NCI-H345 treated with DMSO at 0.1 percent for 48 hours (cell line): ENCODE measurements at regions not wholly inside any gene's neighbourhood (a gene's known extent, or its start where the extent isn't known, plus 50 kb on each side); places are given as distances from the start of the nearest gene placed in this dataset.
"Not testable (repeated sequence)": the region's sequence is repeated elsewhere in the genome, so short reads cannot be mapped to it uniquely, and the experiment has no call there.

ENCODE experiments used
- DNase-seq: peaks from one replicate; lab custom pipeline; 2025; ENCODE audit not compliant: unreplicated experiment; lab: John Stamatoyannopoulos, UW

DNA sequence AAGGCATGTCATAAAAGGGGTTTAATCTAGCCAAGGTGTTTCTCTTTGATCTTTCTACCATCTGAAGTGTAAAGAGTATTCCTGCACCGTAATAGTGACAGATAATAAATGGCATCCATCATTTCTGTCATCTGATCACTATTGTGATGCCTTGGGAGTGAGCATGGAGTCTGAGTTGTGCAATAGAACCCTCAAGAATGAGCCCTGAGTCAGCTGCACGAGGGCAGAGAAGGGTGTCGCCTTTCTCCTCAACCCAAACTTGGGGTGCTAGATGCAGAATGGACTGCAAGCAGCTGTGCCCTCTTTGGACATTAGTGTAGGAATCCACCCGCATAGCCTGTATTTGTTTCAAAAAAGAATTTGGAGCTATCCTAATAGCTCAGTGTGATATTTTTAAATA is 115.2 kb downstream of the ZNF37A start:
- DNase-seq, result no peak

GRCh38 chr10:38209748-38210147 is 115.6 kb downstream of the ZNF37A start:
- DNase-seq, result not testable (repeated sequence)

- no peak for DNase-seq
Observed at GRCh38 chr10:38212460-38212859, 118.3 kb downstream of the ZNF37A start.

- no peak for DNase-seq
Observed at GRCh38 chr10:38226385-38226784, 132.2 kb downstream of the ZNF37A start.

- no peak for DNase-seq
Observed at GRCh38 chr10:38228394-38228793, 134.3 kb downstream of the ZNF37A start.

GRCh38 chr10:38238479-38238878 is 144.3 kb downstream of the ZNF37A start:
- not testable (repeated sequence) for DNase-seq

DNA sequence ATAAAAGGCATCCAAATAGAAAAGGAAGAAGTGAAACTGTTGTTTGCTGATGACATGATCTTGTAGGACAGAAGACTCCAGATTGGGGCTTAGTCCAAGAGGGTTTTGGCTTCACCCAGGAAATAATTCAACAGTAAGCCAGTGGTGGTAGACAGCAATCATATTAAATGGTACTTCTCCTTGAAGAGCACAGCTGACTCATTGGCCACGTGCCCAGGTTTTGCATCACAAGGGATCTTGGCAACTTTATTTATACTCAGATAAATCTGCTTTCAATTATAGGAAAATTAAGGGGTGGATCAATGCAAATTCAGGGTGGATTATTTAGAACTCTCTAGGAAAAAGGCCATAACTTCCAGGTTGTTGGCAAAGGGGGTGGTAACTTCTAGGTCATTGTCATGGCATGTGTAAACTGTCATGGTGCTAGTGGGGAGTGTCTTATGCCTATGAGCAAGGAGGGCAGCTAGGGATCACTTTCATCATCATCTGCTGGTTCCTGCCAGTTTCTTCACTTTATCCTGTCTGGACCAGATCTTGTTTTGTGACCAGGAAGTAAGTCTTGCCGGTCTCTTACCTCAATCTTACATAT is 148.0 kb downstream of the ZNF37A start:
- DNase-seq, result not testable (repeated sequence)

GRCh38 chr10:38248113-38248512 is 154.0 kb downstream of the ZNF37A start:
- DNase-seq, result not testable (repeated sequence)

- DNase-seq, result not testable (repeated sequence)
Observed at GRCh38 chr10:38252551-38252950, 158.4 kb downstream of the ZNF37A start.

GRCh38 chr10:38267555-38267954 is 173.4 kb downstream of the ZNF37A start:
- DNase-seq, result not testable (repeated sequence)

DNA sequence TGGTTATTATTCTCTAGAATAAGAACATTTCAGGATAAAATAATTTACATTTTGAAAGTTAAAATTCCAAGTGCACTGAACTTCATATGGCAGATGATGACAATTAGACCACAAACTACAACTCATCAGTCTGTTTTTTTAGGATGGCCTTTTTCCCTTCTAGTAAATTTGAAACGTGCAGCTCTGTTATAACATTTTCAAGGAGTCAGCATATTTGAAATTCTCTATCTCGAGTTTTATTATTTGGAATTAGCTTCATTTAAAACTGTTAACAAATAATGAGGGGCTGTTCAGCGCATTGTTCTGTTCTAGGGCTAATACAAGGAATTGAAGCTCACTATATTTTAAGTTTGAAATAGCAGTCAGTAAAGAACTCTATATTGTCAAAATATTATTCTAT is 176.9 kb downstream of the ZNF37A start:
- not testable (repeated sequence) for DNase-seq

- DNase-seq, result not testable (repeated sequence)
Observed at GRCh38 chr10:38274879-38275278, 180.7 kb downstream of the ZNF37A start.

GRCh38 chr10:38292560-38292959 is 198.4 kb downstream of the ZNF37A start:
- not testable (repeated sequence) for DNase-seq

DNA sequence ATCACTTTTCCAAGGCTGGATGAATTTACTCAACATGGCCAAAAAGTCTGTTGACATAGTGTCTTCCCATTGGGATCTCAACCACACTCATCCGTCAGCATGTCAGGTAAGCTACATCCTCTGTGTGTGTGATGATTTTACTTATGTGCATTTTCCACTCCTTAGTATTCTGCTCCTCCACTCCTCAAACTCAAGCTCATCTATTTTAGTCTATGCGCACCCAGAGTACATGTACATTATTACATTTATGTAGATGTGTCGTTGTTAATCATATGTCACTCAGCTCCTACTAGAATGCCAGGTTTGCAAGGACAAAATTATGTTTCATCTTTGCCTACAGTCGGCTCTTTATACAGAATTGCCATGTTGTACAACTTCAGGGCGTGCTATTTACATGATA is 216.0 kb downstream of the ZNF37A start:
- DNase-seq, result not testable (repeated sequence)

DNA sequence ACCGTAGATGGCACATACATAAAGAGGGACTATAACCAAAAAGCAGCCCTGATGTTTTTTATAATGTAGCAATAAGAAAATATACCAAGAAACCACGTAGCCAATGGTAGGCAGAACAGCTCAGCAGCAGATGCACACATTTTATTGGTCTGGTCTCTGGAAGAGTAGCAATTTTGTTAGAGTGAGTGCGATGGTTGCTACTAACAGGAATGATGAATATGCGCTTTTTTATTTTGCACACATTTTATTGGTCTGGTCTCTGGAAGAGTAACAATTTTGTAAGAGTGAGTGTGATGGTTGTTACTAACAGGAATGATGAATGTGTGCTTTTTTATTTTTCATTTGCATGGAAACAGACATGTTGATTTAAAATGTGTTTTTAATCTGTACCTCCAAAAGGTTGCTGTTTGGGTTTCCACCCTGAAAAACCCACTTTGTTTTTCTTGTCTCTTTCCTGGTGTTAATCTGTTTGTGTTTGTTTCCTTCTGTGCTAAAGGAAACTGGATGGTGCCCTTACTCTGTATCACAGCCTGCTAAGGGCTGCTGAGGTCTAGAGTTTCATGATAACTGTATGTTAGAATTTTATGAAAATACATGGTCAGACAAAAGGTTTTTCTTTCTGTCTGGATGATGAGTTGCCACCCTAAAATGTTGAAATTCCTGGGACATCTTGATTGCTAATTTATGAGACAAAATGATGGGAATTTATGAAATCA is 221.1 kb downstream of the ZNF37A start:
- not testable (repeated sequence) for DNase-seq

DNA sequence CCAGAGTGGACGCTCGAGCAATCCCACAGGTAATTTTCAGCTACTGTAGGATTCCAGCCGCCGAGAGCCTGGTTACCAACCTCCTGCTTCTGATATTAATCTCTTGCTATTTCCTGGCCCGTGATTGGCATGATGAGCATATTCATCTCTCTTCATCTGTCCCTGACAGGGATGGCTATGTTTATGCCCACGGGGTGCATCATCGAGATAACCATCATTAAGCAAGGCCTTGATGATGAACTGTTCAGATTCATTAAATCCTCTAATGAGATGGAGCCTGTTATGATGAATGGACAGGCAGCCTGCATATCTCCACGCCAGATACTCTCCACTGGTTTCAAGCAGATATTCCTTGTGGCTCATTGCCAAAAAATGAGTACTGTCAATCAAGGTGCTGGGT is 227.3 kb downstream of the ZNF37A start:
- DNase-seq, result not testable (repeated sequence)

DNA sequence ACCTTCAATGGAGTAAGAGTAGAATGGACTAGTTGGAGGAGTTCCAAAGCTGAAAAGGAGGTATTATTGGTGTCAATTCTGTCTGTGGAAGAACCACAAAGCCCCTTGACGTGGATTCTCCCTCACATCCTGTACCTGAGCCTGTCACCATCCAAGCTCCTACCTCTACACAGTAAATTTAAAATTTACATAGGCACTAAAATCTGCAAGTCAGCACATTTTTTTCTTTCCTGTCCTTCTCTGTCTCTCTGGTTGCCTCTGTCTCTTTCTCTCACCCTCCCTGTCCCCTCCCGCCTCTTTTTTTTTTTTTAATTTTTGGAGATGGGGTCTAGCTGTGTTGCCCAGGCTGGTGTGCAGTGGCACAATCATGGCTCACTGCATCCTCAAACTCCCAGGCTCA is 236.2 kb downstream of the ZNF37A start:
- not testable (repeated sequence) for DNase-seq

- not testable (repeated sequence) for DNase-seq
Observed at GRCh38 chr10:38331106-38331505, 237.0 kb downstream of the ZNF37A start.

DNA sequence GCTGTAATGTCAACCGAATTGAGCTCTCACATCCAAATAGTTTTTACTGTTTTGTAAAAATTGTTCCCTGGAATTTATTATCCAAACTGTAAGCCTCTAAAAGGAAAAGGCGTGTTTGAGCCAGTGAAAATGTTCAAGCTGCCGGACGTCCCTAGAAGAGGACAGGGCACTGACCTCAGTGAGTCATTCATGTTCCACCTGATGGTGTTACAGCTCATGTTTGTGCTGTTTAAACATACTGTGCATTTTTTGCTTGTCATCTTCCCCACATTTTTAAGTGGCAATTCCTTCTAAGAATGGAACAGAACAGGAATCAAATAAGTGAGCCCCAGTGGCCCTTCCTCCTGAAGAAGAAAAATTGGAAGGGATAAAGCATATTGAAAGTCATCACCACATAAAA is 239.6 kb downstream of the ZNF37A start:
- not testable (repeated sequence) for DNase-seq

- not testable (repeated sequence) for DNase-seq
Observed at GRCh38 chr10:38350645-38351044, 256.5 kb downstream of the ZNF37A start.

- not testable (repeated sequence) for DNase-seq
Observed at GRCh38 chr10:38354410-38354809, 260.3 kb downstream of the ZNF37A start.

- DNase-seq, result peak; percentile 15
Observed at GRCh38 chr10:38355911-38356526, 261.9 kb downstream of the ZNF37A start.
